MM.1S (cell line): ENCODE measurements at regions not wholly inside any gene's neighbourhood (a gene's known extent, or its start where the extent isn't known, plus 50 kb on each side); places are given as distances from the start of the nearest gene placed in this dataset.

Source experiments
- CTCF ChIP-seq: fragments of 300-600 bp; sonication (generic); IDR thresholded peaks from 2 replicates; pipeline ENCODE4 v1.5.1; 2016; ENCODE audit warnings: antibody characterized with exemption, low read length, mixed read lengths
- EZH2 ChIP-seq: fragments of 300-600 bp; sonication (generic); optimal IDR thresholded peaks from 2 replicates; pipeline ENCODE3; 2017; ENCODE audit warnings: low read depth, mild to moderate bottlenecking, antibody characterized with exemption, low read length, mixed read lengths
- EZH2phosphoT487 ChIP-seq: fragments of 300-600 bp; sonication (generic); IDR thresholded peaks from 2 replicates; pipeline ENCODE4 v1.6.1; 2018; ENCODE audit warnings: antibody characterized with exemption, low read length

GRCh38 chr2:144083211-144083610 is 436.7 kb downstream of the ZEB2 start:
- TF ChIP-seq CTCF (no peak), EZH2phosphoT487 (no peak), EZH2 (no peak)
